GM23248 (cell line): ENCODE measurements at regions not wholly inside any gene's neighbourhood (a gene's known extent, or its start where the extent isn't known, plus 50 kb on each side); places are given as distances from the start of the nearest gene placed in this dataset.

Experiments used
- EZH2 ChIP-seq: fragments of 200-600 bp; sonication (generic); IDR thresholded peaks from 2 replicates; pipeline ENCODE4 v1.6.1; 2018; ENCODE audit warnings: antibody characterized with exemption, mild to moderate bottlenecking; ENCODE audit not compliant: insufficient read depth, poor library complexity, severe bottlenecking
- EZH2phosphoT487 ChIP-seq: fragments of 200-600 bp; sonication (generic); IDR thresholded peaks from 2 replicates; pipeline ENCODE4 v1.6.1; 2018; ENCODE audit warnings: antibody characterized with exemption, moderate library complexity, mild to moderate bottlenecking, low read depth; ENCODE audit not compliant: insufficient read depth

DNA sequence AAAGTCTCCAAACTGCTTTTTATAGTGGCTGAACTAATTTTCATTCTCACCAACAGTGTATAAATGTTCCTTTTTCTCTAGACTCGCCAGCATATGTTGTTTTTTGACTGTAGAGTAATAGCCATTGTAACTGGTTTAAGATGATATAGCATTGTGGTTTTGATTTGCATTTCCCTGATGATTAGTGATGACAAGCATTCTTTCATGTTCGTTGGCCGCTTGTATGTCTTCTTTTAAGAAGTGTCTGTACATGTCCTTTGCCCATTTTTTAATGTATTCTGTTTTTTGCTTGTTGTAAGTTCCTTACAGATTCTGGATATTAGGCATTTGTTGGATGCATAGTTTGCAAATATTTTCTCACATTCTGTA is 404.9 kb downstream of the FLRT2 start:
- TF ChIP-seq EZH2phosphoT487 (no peak), EZH2 (no peak)
